HepG2 (cell line): ENCODE measurements at regions not wholly inside any gene's neighbourhood (a gene's known extent, or its start where the extent isn't known, plus 50 kb on each side); places are given as distances from the start of the nearest gene placed in this dataset.

ENCODE experiments used
- BRCA1 ChIP-seq: sonication (generic); formaldehyde crosslinking; IDR thresholded peaks from 2 replicates; pipeline ENCODE4 v1.4.0; 2020; ENCODE audit warnings: missing genetic modification reagents
- GATAD2A ChIP-seq: IDR thresholded peaks from 2 replicates; pipeline ENCODE4 v1.6.1; 2016
- PBX3 ChIP-seq: sonication (generic); formaldehyde crosslinking; IDR thresholded peaks from 2 replicates; pipeline ENCODE4 v1.8.1; 2023; ENCODE audit warnings: missing genetic modification reagents, inconsistent platforms, borderline replicate concordance

- TF ChIP-seq BRCA1 (CRISPR knock-in tag) (no peak), PBX3 (CRISPR knock-in tag) (no peak), GATAD2A (CRISPR knock-in tag) (no peak)
Observed at GRCh38 chr14:50013934-50014333, 102.4 kb downstream of the VCPKMT start.
